Mammary epithelial cell (primary cell): ENCODE measurements at regions not wholly inside any gene's neighbourhood (a gene's known extent, or its start where the extent isn't known, plus 50 kb on each side); places are given as distances from the start of the nearest gene placed in this dataset.

Experiments used
- EZH2 ChIP-seq: IDR thresholded peaks from 2 replicates; pipeline ENCODE4 v1.6.1; 2012; ENCODE audit warnings: low read length, inconsistent platforms, borderline replicate concordance
- TF ChIP-seq, protein P1 (sequence below), 2 donors: IDR thresholded peaks in 1 of 2; conservative IDR thresholded peaks in 1 of 2; 2 replicates each; pipeline ENCODE4 v1.5.1; 2011 to 2012; ENCODE audit warnings: inconsistent platforms in 2 of 2, low read length in 2 of 2, mild to moderate bottlenecking in 2 of 2, control low read depth in 1 of 2, low read depth in 1 of 2; ENCODE audit not compliant: insufficient read depth in 1 of 2; ENCODE audit errors: extremely low read depth in 1 of 2

DNA sequence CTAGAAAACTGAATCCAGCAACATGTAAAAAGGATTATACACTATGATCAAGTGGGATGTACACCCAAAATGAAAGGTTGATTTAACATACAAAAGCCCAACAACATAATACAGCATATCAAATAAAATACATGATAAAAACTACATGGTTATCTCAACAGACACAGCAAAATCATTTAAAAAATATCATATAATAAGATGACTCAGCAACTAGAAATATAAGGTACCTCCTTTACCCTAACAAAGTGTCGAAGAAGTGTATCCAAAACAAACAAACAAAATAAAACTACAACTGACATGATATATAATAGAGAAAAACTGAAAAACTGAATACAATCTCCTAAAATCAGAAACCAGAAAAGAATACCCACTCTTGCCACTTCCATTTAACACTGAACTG is 969.1 kb downstream of the AMY1C start:
- TF ChIP-seq, protein P1, sequence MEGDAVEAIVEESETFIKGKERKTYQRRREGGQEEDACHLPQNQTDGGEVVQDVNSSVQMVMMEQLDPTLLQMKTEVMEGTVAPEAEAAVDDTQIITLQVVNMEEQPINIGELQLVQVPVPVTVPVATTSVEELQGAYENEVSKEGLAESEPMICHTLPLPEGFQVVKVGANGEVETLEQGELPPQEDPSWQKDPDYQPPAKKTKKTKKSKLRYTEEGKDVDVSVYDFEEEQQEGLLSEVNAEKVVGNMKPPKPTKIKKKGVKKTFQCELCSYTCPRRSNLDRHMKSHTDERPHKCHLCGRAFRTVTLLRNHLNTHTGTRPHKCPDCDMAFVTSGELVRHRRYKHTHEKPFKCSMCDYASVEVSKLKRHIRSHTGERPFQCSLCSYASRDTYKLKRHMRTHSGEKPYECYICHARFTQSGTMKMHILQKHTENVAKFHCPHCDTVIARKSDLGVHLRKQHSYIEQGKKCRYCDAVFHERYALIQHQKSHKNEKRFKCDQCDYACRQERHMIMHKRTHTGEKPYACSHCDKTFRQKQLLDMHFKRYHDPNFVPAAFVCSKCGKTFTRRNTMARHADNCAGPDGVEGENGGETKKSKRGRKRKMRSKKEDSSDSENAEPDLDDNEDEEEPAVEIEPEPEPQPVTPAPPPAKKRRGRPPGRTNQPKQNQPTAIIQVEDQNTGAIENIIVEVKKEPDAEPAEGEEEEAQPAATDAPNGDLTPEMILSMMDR (conservative IDR thresholded peaks at IDR 0.05 in 1 of 2, IDR thresholded peaks at IDR 0.05 in 1 of 2; ENCODE audit: extremely low read depth in 1 of 2, insufficient read depth in 1 of 2, low read depth in 1 of 2, low read length in 2 of 2), result no peak
- TF ChIP-seq EZH2, result no peak
